Activated CD8-positive, alpha-beta T cell treated with anti-CD3 and anti-CD28 coated beads, Interleukin-2, amount 10 ng/mL, durations not matched to agents 7 days and 5 days (primary cell): ENCODE measurements at regions not wholly inside any gene's neighbourhood (a gene's known extent, or its start where the extent isn't known, plus 50 kb on each side); places are given as distances from the start of the nearest gene placed in this dataset.
"Not testable (repeated sequence)": the region's sequence is repeated elsewhere in the genome, so short reads cannot be mapped to it uniquely, and the experiment has no call there.

Source experiments
- ATAC-seq: fragments of 150-1000 bp; cut with Tn5 transposase; one replicate; pipeline ENCODE4 v1.10.0; 2021; ENCODE audit warnings: moderate library complexity
- CTCF ChIA-PET: fragments of 350-600 bp; sonication (Branson Sonifier 250); formaldehyde crosslinking; loops from one replicate; lab custom pipeline; 2021; ENCODE audit warnings: antibody characterized with exemption; lab: Charles Lee
- POLR2A ChIA-PET: fragments of 350-600 bp; sonication (Branson Sonifier 250); formaldehyde crosslinking; loops from one replicate; lab custom pipeline; 2021; ENCODE audit warnings: antibody characterized with exemption; lab: Charles Lee
- DNase-seq: peaks from one replicate; pipeline ENCODE4 v3.0.0-alpha.2; 2020
- H3K27ac Mint-ChIP-seq: one replicate; pipeline ENCODE4 v1.8.0; 2021; ENCODE audit warnings: mild to moderate bottlenecking, mixed read lengths
- H3K27me3 Mint-ChIP-seq: one replicate; pipeline ENCODE4 v1.8.0; 2021; ENCODE audit warnings: low read depth, mixed read lengths
- H3K36me3 Mint-ChIP-seq: one replicate; pipeline ENCODE4 v1.8.0; 2021; ENCODE audit warnings: low read depth, mixed read lengths
- H3K4me1 Mint-ChIP-seq: one replicate; pipeline ENCODE4 v1.8.0; 2021; ENCODE audit warnings: low read depth, mixed read lengths
- H3K4me3 Mint-ChIP-seq: one replicate; pipeline ENCODE4 v1.8.0; 2021; ENCODE audit warnings: mild to moderate bottlenecking, mixed read lengths
- H3K9me3 Mint-ChIP-seq: one replicate; pipeline ENCODE4 v1.8.0; 2022; ENCODE audit warnings: mixed read lengths; ENCODE audit not compliant: insufficient read depth

DNA sequence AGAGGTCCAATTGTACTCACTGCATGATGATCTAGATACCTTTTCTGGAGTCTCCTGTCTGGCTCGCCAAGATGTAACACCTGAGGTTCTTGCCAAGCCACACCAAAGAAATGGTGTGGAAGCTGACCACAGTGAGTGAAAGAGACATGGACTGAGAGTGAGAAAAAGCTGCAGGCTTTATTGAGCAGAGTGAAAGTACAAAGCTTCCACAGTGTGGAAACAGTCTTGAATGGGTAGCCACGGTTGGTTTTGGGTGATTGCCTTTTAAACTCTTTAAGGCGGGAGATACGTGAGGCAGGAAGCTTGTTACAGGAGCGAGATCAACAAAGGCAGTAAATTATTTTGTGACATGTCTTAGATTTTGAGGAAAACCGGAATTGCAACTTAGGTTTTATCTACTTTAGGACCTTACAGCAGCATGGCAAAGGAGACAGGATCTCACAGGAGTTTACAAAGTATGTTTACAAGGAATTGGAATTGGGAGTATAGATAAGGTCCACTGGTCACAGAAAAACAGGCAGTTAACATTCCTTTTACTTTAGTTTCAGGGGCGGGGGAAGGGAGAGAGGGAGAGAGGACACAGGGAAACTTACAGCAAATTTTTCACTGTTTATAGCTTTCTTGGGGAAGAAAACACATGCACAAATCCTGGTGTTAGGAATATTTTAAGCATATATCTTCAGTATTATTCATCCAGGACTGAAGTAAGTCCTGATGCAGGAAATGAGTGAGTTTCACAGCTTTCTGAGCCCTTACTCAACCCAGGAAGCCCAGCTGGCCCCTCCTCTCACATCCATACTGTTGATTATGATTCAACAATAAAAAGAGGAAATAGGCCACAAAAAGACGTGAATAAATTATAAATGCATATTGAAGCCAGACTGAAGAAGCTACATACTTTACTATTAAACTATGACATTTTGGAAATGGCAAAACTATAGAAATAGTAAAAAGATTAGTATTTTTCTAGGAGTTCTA, 257.6 kb upstream of the MBL2 start:
- DNase-seq, H3K27ac Mint-ChIP-seq, H3K27me3 Mint-ChIP-seq, ATAC-seq, H3K36me3 Mint-ChIP-seq, POLR2A ChIA-PET, H3K9me3 Mint-ChIP-seq, CTCF ChIA-PET, H3K4me1 Mint-ChIP-seq, H3K4me3 Mint-ChIP-seq: not testable (repeated sequence)

DNA sequence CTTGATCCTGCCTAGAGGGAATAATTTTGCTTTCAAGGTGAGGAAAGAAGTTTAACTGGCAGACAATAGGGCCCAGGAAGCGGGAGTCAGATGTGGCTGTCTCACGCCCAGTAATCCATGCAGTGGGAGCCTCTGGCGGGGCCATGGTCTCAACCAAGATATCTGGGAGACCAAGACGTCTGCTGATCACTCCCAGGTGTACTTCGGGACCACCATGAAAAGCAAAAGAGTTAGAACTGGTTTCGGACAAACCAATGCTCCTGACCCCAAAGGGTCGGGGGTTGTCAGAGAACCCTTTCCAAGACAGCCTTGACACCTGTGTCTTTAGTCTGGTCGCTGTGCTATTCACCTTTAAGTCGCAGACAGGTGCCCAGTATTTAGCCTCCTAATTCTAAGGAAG, 256.9 kb upstream of the MBL2 start:
- Mint-ChIP-seq H3K9me3 (no peaks in the 10 kb centered on the region), H3K27me3 (no peaks in the 10 kb centered on the region), H3K36me3 (no peaks in the 10 kb centered on the region), H3K4me1 (no peaks in the 10 kb centered on the region), H3K27ac (no peak overlapping the region), H3K4me3 (no peak overlapping the region)
- ATAC-seq (no peak), DNase-seq (no peak)
- ChIA-PET CTCF (no interaction called here), POLR2A (no interaction called here)

DNA sequence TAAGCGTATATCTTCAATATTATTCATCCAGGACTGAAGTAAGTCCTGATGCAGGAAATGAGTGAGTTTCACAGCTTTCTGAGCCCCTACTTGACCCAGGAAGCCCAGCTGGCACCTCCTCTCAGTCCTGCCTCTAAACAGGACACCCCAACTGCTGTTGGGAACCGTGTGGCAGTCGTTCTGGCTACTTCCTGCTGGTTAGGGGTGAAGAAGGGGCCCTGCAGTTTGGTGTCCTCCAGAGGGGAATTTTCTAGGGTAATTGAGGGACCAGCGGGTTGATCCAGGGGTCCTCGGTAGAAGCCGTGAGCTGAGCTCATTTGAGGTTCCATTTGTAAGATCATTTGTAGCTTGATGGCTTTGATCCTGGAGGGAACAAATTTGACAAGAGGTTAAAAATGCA, 253.2 kb upstream of the MBL2 start:
- H3K36me3 Mint-ChIP-seq, CTCF ChIA-PET, H3K4me3 Mint-ChIP-seq, DNase-seq, H3K4me1 Mint-ChIP-seq, ATAC-seq, H3K27me3 Mint-ChIP-seq, POLR2A ChIA-PET, H3K27ac Mint-ChIP-seq, H3K9me3 Mint-ChIP-seq: not testable (repeated sequence)

DNA sequence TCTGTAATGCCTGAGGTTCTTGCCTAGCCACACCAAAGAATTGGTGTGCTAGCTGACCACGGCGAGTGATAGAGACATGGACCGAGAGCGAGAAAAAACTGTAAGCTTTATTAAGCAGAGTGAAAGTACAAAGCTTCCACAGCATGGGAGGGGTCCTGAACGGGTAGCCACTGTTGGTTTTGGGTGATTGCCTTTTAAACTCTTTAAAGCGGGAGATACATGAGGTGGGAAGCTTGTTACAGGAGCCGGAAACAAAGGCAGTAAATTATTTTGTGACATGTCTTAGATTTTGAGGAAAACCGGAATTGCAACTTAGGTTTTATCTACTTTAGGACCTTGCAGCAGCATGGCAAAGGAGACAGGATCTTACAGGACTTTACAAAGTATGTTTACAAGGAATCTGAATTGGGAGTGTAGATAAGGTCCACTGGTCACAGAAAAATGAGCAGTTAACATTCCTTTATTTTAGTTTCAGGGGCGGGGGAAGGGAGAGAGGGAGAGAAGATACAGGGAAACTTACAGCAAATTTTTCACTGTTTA, 252.7 kb upstream of the MBL2 start:
- ATAC-seq, result no peak
- no peaks in the 10 kb centered on the region for H3K36me3 Mint-ChIP-seq
- POLR2A ChIA-PET, result no interaction called here
- H3K27ac Mint-ChIP-seq, result no peak overlapping the region
- no peak overlapping the region for H3K4me3 Mint-ChIP-seq
- CTCF ChIA-PET, result no interaction called here
- DNase-seq, result no peak
- no peaks in the 10 kb centered on the region for H3K27me3 Mint-ChIP-seq
- H3K9me3 Mint-ChIP-seq, result no peaks in the 10 kb centered on the region
- no peaks in the 10 kb centered on the region for H3K4me1 Mint-ChIP-seq

DNA sequence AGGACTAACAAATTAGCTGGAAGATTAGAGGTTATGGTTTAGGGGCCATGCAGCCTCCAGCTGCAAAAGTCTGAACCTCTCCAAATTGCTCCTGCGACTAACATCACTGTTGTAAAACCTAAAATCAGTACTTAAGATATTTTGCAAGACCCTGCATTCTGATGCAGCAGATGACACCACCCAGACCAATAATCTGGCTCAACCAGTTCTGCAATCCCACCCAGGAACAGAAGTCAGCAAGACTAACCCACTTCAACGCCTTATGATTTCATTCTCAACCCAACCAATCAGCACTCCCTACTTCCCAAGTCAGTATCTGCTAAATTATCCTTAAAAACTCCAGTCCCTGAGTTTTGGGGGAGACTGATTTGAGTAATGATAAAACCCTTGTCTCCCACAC, 250.8 kb upstream of the MBL2 start:
- no peaks in the 10 kb centered on the region for H3K27me3 Mint-ChIP-seq
- POLR2A ChIA-PET, result no interaction called here
- no peak overlapping the region for H3K4me3 Mint-ChIP-seq
- ATAC-seq, result no peak
- no peaks in the 10 kb centered on the region for H3K36me3 Mint-ChIP-seq
- H3K4me1 Mint-ChIP-seq, result no peaks in the 10 kb centered on the region
- CTCF ChIA-PET, result no interaction called here
- no peak overlapping the region for H3K27ac Mint-ChIP-seq
- no peaks in the 10 kb centered on the region for H3K9me3 Mint-ChIP-seq
- DNase-seq, result no peak

DNA sequence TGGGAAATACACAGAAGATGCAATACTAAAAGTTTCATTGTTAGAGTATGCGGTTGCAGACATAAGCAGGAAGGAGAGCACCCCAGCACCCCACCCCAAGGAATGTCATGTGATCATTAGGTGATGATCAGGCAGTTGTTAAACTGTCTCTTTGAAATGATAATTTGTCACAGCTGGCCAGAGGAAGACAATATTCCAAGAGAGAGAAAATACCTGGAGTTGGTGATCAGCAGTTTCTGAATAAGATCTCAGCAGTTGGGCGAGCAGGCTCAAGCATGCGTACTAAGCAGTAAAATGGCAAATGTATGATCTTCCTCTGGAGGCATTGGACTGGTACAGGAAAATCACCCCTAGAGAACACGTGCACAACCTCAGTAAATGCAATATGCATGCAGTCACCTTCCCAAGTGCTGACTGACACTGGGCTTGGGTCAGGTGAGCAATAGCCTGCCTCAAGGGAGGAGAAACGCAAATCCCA, 250.1 kb upstream of the MBL2 start:
- Mint-ChIP-seq H3K4me3 (no peak overlapping the region), H3K36me3 (no peaks in the 10 kb centered on the region), H3K27me3 (no peaks in the 10 kb centered on the region), H3K9me3 (no peaks in the 10 kb centered on the region), H3K4me1 (no peaks in the 10 kb centered on the region), H3K27ac (no peak overlapping the region)
- POLR2A ChIA-PET, result no interaction called here
- ATAC-seq (no peak), DNase-seq (no peak)
- CTCF ChIA-PET, result no interaction called here

DNA sequence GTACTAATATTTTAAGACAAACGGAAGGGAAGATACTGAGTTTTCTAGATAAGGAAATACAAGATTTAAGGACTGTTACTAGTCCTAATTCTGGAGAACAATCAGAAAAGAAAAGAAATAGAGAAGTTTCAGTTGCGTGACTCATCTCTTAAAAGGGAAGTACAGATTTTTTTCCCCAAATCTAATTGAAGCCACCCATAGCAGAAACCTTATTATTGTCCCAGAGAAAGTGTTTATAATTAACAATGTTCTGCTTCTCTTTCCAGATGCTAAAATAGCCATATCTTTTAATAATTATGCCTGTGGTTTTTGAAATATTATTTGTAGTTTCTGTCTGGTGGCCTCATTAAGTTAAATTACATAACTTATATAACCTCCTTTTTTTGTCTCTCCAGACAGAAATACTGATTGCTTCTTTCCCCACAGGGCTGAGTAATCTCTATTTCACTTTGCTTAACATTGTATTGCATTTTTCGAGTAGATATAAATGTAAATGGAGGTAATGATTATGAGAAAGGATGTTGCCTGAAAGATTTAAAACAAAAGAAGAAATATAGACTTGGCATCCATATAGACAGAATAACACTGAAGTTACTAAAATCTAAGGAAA, 240.7 kb upstream of the MBL2 start:
- no peaks in the 10 kb centered on the region for H3K27me3 Mint-ChIP-seq
- ChIA-PET POLR2A (no interaction called here), CTCF (no interaction called here)
- no peaks in the 10 kb centered on the region for H3K36me3 Mint-ChIP-seq
- no peak overlapping the region for H3K4me3 Mint-ChIP-seq
- peaks cover 8% of the 10 kb centered on the region for H3K9me3 Mint-ChIP-seq
- H3K27ac Mint-ChIP-seq, result no peak overlapping the region
- ATAC-seq (no peak), DNase-seq (no peak)
- H3K4me1 Mint-ChIP-seq, result no peaks in the 10 kb centered on the region

DNA sequence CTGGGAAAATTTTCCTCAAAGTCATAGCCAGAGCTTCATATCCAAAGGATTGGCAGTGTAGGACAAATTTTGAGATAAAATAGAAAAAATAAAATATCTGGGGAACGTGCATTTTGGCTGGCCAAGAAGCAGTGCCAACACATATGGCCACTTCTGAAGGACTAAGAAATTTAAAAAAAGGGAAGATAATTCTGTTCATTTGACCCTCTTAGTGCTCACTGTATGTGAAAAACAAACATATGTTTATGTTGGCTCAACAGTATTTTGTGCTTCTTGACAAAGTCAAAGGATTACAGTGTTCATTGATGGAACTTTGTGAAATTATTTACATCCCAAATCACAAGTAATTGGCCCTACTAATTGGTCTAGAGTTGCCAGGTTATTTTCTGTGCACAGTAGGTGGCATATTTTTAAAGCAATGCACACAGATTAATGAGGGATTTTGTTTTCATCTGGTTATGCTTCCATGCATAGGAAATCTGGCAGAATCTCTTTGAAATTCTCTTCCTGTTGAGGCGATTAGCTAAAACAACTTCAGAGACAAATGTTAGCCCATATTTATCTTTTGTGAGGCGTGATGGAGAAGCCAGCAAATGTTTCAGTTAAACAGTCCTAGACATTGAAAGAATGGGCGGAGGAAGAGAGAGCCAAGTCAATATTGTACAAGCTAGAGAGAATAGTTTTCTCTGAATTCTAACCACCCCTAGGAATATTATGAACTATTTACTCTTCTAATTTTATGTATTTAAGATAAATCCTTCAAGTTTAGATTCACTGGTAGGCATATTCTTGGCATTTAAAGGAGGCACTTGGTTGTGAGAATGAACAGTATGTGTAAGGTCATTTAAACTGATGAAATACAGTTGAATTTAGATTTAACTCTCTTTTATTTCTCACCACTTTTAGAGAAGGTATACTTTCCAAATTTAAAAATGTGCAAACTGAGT, 237.7 kb upstream of the MBL2 start:
- no peak for ATAC-seq
- H3K4me1 Mint-ChIP-seq, result no peaks in the 10 kb centered on the region

DNA sequence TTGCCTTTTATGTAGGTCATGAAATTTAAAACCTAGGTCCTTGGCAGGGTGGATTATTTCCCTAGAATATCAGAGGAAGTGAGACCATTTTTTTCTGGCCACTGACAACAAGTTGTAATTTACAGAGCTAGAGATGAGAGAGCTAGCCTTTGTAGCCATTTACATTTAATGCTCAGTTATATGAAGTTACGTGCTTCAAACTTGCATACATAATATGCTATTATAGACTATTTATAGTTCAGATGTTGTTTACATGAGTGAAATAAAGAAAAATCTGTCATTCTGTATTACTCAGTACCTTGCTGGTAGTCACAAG, 234.9 kb upstream of the MBL2 start:
- DNase-seq (no peak), ATAC-seq (no peak)
- ChIA-PET CTCF (no interaction called here), POLR2A (no interaction called here)
- H3K4me1 Mint-ChIP-seq, result no peaks in the 10 kb centered on the region
- no peaks in the 10 kb centered on the region for H3K36me3 Mint-ChIP-seq
- no peak overlapping the region for H3K4me3 Mint-ChIP-seq
- H3K9me3 Mint-ChIP-seq, result peaks cover 4% of the 10 kb centered on the region
- no peak overlapping the region for H3K27ac Mint-ChIP-seq
- H3K27me3 Mint-ChIP-seq, result no peaks in the 10 kb centered on the region

More for the DNA sequence above, 237.7 kb upstream of the MBL2 start:
- POLR2A ChIA-PET, result no interaction called here
- Mint-ChIP-seq H3K4me3 (no peak overlapping the region), H3K9me3 (peaks cover 8% of the 10 kb centered on the region), H3K27me3 (no peaks in the 10 kb centered on the region), H3K27ac (no peak overlapping the region), H3K36me3 (no peaks in the 10 kb centered on the region)
- CTCF ChIA-PET, result no interaction called here
- no peak for DNase-seq

DNA sequence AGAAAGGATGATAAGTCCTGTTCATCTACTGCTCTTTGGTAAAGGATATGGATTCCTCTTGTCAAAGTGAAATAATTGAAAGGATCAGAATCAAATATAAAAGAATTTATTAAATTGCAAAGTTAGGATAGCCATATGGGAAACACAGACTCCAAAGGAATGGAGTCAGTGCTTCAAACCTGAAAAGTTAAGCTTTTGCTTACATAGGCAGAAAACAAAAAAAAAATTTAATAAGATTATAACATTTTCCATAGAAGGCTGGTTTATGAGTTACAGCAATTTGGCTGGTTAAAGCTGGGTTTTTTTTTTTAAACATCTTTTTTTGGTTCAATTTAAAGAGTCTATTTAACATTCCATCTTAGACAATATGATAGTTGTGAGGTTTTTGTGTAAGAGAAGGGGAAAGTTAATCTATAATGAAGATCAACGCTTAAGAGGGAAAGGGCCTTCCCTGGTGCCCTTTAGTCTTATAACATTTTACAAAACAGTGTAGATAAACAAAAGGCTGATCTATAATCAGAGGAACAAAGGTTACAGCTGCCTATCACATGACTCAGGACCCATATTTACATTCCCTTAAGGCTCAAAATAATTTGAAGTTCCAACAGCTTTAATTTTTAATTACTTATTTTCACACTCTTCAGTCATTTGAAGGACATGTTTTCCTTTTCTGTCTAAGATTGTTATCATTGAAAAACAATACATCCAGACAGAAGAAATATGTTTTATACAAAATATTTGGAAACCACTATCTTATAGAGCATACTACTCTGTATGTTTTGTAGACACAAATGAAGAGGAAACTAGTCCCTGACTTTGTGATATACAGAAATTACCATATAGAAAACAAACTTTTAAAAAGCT, 234.3 kb upstream of the MBL2 start:
- H3K27me3 Mint-ChIP-seq, result no peaks in the 10 kb centered on the region
- H3K9me3 Mint-ChIP-seq, result peaks cover 4% of the 10 kb centered on the region
- no peak overlapping the region for H3K27ac Mint-ChIP-seq
- ChIA-PET CTCF (no interaction called here), POLR2A (interaction anchor here (0.6 kb wide), 1 partner anchor 23 kb away, joined by 3 read pairs; no protein-coding TSS in a partner anchor)
- ATAC-seq (no peak), DNase-seq (no peak)
- H3K36me3 Mint-ChIP-seq, result no peaks in the 10 kb centered on the region
- no peak overlapping the region for H3K4me3 Mint-ChIP-seq
- H3K4me1 Mint-ChIP-seq, result no peaks in the 10 kb centered on the region
